ENCODE measurements at regions not wholly inside any gene's neighbourhood (a gene's known extent, or its start where the extent isn't known, plus 50 kb on each side); places are given as distances from the start of the nearest gene placed in this dataset.

DNA sequence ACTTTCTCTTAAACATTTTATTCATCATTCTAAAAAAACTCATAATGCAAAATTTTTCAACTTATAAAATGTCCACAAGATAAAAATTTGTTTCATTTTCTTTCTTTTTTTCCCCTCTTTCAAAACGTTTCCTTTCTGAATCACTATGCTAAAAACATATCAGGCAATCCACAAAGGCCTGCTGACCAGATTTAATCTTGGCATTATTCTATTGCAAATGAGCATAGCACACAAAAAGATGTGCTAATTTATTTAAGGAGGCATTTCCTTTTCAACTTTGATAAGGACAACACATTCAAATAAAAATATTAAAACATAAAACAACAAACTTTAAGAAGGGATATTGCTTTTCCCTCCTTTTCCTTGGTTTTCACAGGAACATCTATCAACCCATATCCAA is 215.3 kb upstream of the FOXD3 start:
- Histone ChIP-seq H3K27ac (no peak overlapping the region), H3K36me3 (no peaks in the 10 kb centered on the region), H3K4me1 (no peaks in the 10 kb centered on the region), H3K27me3 (no peaks in the 10 kb centered on the region), H3K9me3 (no peaks in the 10 kb centered on the region), H3K4me3 (no peak overlapping the region)
- WGBS, 2 donors (ENCODE audit: low coverage in 1 of 2): 0 to 11% methylated on average over 1 of the region's 1 CpG
- in situ Hi-C loops (cut with MboI; ENCODE audit: low pct_ligation_motif_present in 1 of 4, low pct_unique_long_range_greater_than_20kb in 1 of 4, low sequenced_read_pairs in 3 of 4) (no loop called here), intact Hi-C loops (cut with DNase I; ENCODE audit: low total_unique reads) (no loop called here)
- TF ChIP-seq CTCF (IDR thresholded peaks at IDR 0.05) (no peak), POLR2AphosphoS5 (IDR thresholded peaks at IDR 0.05) (no peak), EP300 (IDR thresholded peaks at IDR 0.05; ENCODE audit: low read depth) (no peak), POLR2A (IDR thresholded peaks at IDR 0.05) (no peak)
- DNase-seq: no peak

- Histone ChIP-seq H3K27me3 (peaks cover 4% of the 10 kb centered on the region), H3K4me1 (no peaks in the 10 kb centered on the region), H3K4me3 (no peak overlapping the region), H3K36me3 (no peaks in the 10 kb centered on the region), H3K9me3 (no peaks in the 10 kb centered on the region), H3K27ac (no peak overlapping the region)
- TF ChIP-seq CTCF (IDR thresholded peaks at IDR 0.05) (no peak), EP300 (IDR thresholded peaks at IDR 0.05; ENCODE audit: low read depth) (no peak), POLR2AphosphoS5 (IDR thresholded peaks at IDR 0.05) (no peak), POLR2A (IDR thresholded peaks at IDR 0.05) (no peak)
- in situ Hi-C loops (cut with MboI; ENCODE audit: low pct_ligation_motif_present in 1 of 4, low pct_unique_long_range_greater_than_20kb in 1 of 4, low sequenced_read_pairs in 3 of 4) (no loop called here), intact Hi-C loops (cut with DNase I; ENCODE audit: low total_unique reads) (no loop called here)
- WGBS, 2 donors (ENCODE audit: low coverage in 1 of 2): 36 to 63% methylated on average over 1 of the region's 1 CpG
- no peak for DNase-seq
These were observed 214.2 kb upstream of the FOXD3 start for GRCh38 chr1:63108206-63108605.

DNA sequence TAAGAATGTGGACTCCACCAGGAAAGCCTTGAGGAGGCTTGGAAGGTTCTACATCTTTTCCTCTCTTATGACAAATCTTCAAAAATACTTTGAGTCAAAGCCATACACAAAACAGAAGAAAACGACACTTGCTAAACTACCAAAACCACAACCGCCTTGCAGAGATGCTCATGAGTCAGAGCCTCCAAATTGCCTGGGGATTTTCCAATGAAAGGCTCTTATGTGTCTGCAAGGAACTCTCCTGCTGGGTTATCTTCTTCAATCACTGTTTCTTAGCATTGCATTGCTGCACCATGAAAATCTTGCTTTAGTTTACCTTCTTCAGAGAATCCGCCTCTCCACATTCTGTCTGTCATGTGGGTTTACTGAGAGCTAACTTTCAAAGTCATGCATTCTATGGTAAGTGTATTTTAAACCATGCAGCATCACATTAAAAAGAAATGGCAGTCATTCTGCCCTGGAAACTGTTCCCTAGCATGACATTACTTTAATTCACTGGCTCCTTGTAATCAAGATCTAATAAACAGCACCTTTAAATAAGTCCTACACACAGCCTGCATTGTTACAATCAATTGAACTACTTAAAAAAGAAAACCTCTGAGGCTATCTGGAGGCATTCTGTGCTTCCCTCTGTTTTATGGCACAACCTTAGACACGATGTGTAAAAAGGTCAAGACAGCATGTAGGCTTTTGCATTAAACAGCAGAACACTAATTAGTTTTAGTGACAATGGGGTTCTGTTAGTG is 210.0 kb upstream of the FOXD3 start:
- DNase-seq: no peak
- Histone ChIP-seq H3K9me3 (no peaks in the 10 kb centered on the region), H3K4me1 (no peaks in the 10 kb centered on the region), H3K27me3 (peaks cover 4% of the 10 kb centered on the region), H3K36me3 (no peaks in the 10 kb centered on the region), H3K27ac (no peak overlapping the region), H3K4me3 (no peak overlapping the region)
- no peak for TF ChIP-seq POLR2AphosphoS5 (IDR thresholded peaks at IDR 0.05)
- TF ChIP-seq POLR2A (IDR thresholded peaks at IDR 0.05): no peak
- no peak for TF ChIP-seq CTCF (IDR thresholded peaks at IDR 0.05)
- TF ChIP-seq EP300 (IDR thresholded peaks at IDR 0.05; ENCODE audit: low read depth): no peak
- intact Hi-C loops (cut with DNase I; ENCODE audit: low total_unique reads) (no loop called here), in situ Hi-C loops (cut with MboI; ENCODE audit: low pct_ligation_motif_present in 1 of 4, low pct_unique_long_range_greater_than_20kb in 1 of 4, low sequenced_read_pairs in 3 of 4) (no loop called here)
- WGBS, 2 donors (ENCODE audit: low coverage in 1 of 2): 42 to 59% methylated on average over 4 of the region's 4 CpGs

GRCh38 chr1:63115527-63115926 is 206.8 kb upstream of the FOXD3 start:
- Histone ChIP-seq H3K27me3 (peaks cover 4% of the 10 kb centered on the region), H3K4me1 (no peaks in the 10 kb centered on the region), H3K27ac (no peak overlapping the region), H3K4me3 (no peak overlapping the region), H3K36me3 (no peaks in the 10 kb centered on the region), H3K9me3 (no peaks in the 10 kb centered on the region)
- in situ Hi-C loops (cut with MboI; ENCODE audit: low pct_ligation_motif_present in 1 of 4, low pct_unique_long_range_greater_than_20kb in 1 of 4, low sequenced_read_pairs in 3 of 4) (no loop called here), intact Hi-C loops (cut with DNase I; ENCODE audit: low total_unique reads) (no loop called here)
- no peak for TF ChIP-seq CTCF (IDR thresholded peaks at IDR 0.05)
- no peak for TF ChIP-seq POLR2AphosphoS5 (IDR thresholded peaks at IDR 0.05)
- no peak for TF ChIP-seq POLR2A (IDR thresholded peaks at IDR 0.05)
- TF ChIP-seq EP300 (IDR thresholded peaks at IDR 0.05; ENCODE audit: low read depth): no peak
- no peak for DNase-seq
- WGBS, 2 donors (ENCODE audit: low coverage in 1 of 2): 55% methylated on average over 3 of the region's 3 CpGs; no CpG with 5 or more reads in 1 of the 2 donors

Measured in transverse colon (tissue), 4 donors.